T-helper 17 cell (primary cell): ENCODE measurements at regions not wholly inside any gene's neighbourhood (a gene's known extent, or its start where the extent isn't known, plus 50 kb on each side); places are given as distances from the start of the nearest gene placed in this dataset.
"Not testable (repeated sequence)": the region's sequence is repeated elsewhere in the genome, so short reads cannot be mapped to it uniquely, and the experiment has no call there.

ENCODE experiments used
- ATAC-seq: fragments of 150-1000 bp; cut with Tn5 transposase; 2 replicates; pipeline ENCODE4 v1.10.0; 2021; ENCODE audit warnings: mild to moderate bottlenecking, moderate library complexity
- DNase-seq, 3 donors: peaks; one replicate each; pipeline versions ENCODE4 v3.0.0 to v3.0.0-alpha.2; 2020 to 2021
- H3K9me3 ChIP-seq: one replicate; pipeline ENCODE4 v1.7.0; 2013; ENCODE audit warnings: low read length, mild to moderate bottlenecking; ENCODE audit not compliant: control insufficient read depth, poor library complexity, severe bottlenecking
- H3K27ac Mint-ChIP-seq: one replicate; pipeline ENCODE4 v1.8.0; 2022; ENCODE audit warnings: mild to moderate bottlenecking, moderate library complexity, mixed read lengths
- H3K27me3 Mint-ChIP-seq: one replicate; pipeline ENCODE4 v1.8.0; 2022; ENCODE audit warnings: mixed read lengths
- H3K36me3 Mint-ChIP-seq: one replicate; pipeline ENCODE4 v1.8.0; 2022; ENCODE audit warnings: low read depth, mixed read lengths
- H3K4me1 Mint-ChIP-seq: one replicate; pipeline ENCODE4 v1.8.0; 2022; ENCODE audit warnings: mild to moderate bottlenecking, mixed read lengths
- H3K4me3 Mint-ChIP-seq: one replicate; pipeline ENCODE4 v1.8.0; 2022; ENCODE audit warnings: mild to moderate bottlenecking, moderate library complexity, mixed read lengths

DNA sequence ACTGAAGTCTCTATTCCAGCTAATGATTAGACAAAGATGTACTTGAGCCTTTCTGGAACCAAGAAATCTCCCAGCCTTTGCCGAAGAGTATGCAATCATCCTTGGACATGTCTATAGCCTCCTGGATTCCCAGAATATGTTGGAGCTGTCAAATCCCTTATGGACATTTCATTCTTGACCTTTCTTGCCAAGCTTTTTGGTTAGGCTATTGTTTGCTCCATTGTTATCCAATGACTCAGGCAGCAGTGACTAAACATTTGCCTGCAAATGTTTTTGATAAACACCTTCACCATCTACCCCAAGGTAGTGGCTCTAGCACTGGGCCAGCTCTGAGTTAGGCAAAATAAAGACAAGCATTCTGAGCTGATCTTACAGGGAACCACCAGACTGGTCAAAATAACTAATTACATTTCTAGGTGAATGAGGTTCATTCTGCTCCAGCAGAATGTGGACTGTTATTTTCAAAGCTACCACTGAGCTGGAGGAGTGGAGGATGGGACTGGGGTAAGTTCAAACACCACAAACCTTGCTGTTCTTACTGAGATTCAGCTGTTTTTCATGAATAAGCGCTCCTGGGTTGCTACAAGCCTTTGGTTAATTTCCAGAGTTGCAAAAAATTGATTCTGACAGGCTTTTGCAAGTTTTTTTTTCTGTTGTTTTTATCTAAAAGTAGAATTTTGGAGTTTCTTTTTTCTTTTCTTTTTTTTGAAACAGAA lies 81.0 kb downstream of the TMEM270 start:
- Mint-ChIP-seq H3K36me3 (no peaks in the 10 kb centered on the region), H3K4me1 (no peaks in the 10 kb centered on the region), H3K27me3 (no peaks in the 10 kb centered on the region), H3K4me3 (no peak overlapping the region), H3K27ac (no peak overlapping the region)
- no peak for ATAC-seq
- DNase-seq: no peak
- peaks cover 3% of the 10 kb centered on the region for H3K9me3 ChIP-seq

DNA sequence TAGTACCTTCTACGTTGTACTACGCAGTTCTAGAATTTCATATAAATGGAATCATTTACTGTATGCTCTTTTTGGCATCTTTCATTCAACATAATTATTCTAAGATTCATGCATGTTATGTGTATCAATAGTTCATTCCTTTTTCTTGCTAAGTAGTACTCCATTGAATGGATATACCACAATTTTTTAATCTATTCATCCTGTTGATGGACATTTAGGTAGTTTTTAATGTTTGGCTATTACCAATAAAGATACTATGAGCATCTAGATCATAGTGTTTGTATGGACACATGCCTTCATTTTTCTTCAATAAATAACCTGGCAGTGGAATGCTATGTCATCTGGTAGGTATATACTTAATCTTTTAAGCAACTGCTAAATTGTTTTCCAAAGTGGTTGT lies 83.0 kb upstream of the ELN start:
- ATAC-seq (no peak), DNase-seq (no peak)
- Mint-ChIP-seq H3K4me3 (no peak overlapping the region), H3K27me3 (no peaks in the 10 kb centered on the region), H3K36me3 (no peaks in the 10 kb centered on the region), H3K4me1 (no peaks in the 10 kb centered on the region), H3K27ac (no peak overlapping the region)
- no peaks in the 10 kb centered on the region for H3K9me3 ChIP-seq

- Mint-ChIP-seq H3K4me1 (no peaks in the 10 kb centered on the region), H3K27ac (no peak overlapping the region), H3K27me3 (peaks cover 10% of the 10 kb centered on the region), H3K4me3 (no peak overlapping the region), H3K36me3 (no peaks in the 10 kb centered on the region)
- no peak for DNase-seq
- no peaks in the 10 kb centered on the region for H3K9me3 ChIP-seq
- no peak for ATAC-seq
These were observed 79.7 kb upstream of the ELN start for GRCh38 chr7:73948287-73948686.

- Mint-ChIP-seq H3K36me3 (no peaks in the 10 kb centered on the region), H3K4me1 (no peaks in the 10 kb centered on the region), H3K27ac (peak overlapping the region; percentile 41), H3K4me3 (no peak overlapping the region), H3K27me3 (peaks cover 21% of the 10 kb centered on the region)
- ATAC-seq (no peak), DNase-seq (no peak)
- no peaks in the 10 kb centered on the region for H3K9me3 ChIP-seq
These were observed 75.7 kb upstream of the ELN start for GRCh38 chr7:73952266-73952665.

GRCh38 chr7:73954181-73954580 lies 73.8 kb upstream of the ELN start:
- H3K27ac Mint-ChIP-seq: no peak overlapping the region
- H3K4me3 Mint-ChIP-seq: no peak overlapping the region
- peaks cover 21% of the 10 kb centered on the region for H3K27me3 Mint-ChIP-seq
- H3K4me1 Mint-ChIP-seq: no peaks in the 10 kb centered on the region
- no peaks in the 10 kb centered on the region for H3K9me3 ChIP-seq
- DNase-seq (no peak), ATAC-seq (no peak)
- no peaks in the 10 kb centered on the region for H3K36me3 Mint-ChIP-seq

- Mint-ChIP-seq H3K27me3 (peaks cover 21% of the 10 kb centered on the region), H3K4me1 (no peaks in the 10 kb centered on the region), H3K36me3 (no peaks in the 10 kb centered on the region), H3K4me3 (no peak overlapping the region), H3K27ac (no peak overlapping the region)
- DNase-seq: no peak
- no peak for ATAC-seq
- H3K9me3 ChIP-seq: no peaks in the 10 kb centered on the region
These were observed 73.1 kb upstream of the ELN start for GRCh38 chr7:73954861-73955260.

DNA sequence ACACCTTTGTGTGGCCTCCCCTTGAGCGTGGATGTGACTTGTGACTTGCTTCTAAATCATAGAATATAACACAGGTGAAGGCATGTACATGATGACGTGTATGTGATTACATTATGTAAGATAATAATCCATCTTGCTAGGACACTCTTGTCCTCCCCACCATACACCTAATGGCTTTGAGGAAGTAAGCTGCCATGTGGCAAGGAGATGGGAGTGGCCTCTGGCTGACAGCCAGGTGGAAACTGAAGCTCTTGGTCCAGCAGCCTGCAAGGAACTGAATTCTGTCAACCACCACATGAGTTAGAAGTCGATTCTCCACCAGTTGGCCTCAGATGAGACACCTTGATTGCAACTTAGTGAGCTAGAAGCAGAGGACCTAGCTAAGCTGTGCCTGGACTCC lies 67.4 kb upstream of the ELN start:
- H3K9me3 ChIP-seq: no peaks in the 10 kb centered on the region
- peaks cover 3% of the 10 kb centered on the region for H3K36me3 Mint-ChIP-seq
- H3K27me3 Mint-ChIP-seq: peaks cover 10% of the 10 kb centered on the region
- no peak overlapping the region for H3K27ac Mint-ChIP-seq
- DNase-seq (no peak), ATAC-seq (no peak)
- no peaks in the 10 kb centered on the region for H3K4me1 Mint-ChIP-seq
- H3K4me3 Mint-ChIP-seq: no peak overlapping the region

- H3K4me1 Mint-ChIP-seq, DNase-seq, H3K9me3 ChIP-seq, ATAC-seq, H3K27me3 Mint-ChIP-seq, H3K27ac Mint-ChIP-seq, H3K36me3 Mint-ChIP-seq, H3K4me3 Mint-ChIP-seq: not testable (repeated sequence)
These were observed 66.0 kb upstream of the ELN start for GRCh38 chr7:73961991-73962390.

DNA sequence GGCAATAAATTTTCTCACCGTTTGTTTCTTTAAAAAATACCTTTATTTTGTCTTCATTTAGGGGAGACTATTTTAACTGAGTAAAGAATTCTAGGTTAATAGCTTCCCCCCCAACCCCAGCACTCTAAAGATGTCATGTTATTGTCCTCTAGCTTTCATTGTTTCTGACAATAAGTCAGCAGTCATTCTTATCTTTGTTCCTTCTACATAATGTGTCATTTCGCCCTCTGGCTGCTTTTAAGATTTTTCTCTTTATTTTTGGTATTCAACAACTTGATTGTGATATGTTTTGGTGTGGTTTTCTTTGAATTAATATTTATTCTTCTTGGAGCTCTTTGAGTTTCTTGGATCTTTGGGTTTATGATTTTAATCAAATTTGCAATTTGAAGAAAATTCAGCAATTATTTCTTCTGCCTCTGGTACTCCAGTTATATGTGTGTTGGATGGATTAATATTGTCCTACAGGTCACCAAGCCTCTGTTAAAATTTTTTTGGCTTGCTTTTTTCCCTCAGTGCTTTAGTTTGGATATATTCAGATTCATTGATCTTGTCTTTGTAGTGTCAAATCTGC lies 64.6 kb upstream of the ELN start:
- H3K36me3 Mint-ChIP-seq: peaks cover 3% of the 10 kb centered on the region
- H3K27ac Mint-ChIP-seq: no peak overlapping the region
- no peak for DNase-seq
- no peaks in the 10 kb centered on the region for H3K9me3 ChIP-seq
- no peak overlapping the region for H3K4me3 Mint-ChIP-seq
- peaks cover 5% of the 10 kb centered on the region for H3K27me3 Mint-ChIP-seq
- no peak for ATAC-seq
- no peaks in the 10 kb centered on the region for H3K4me1 Mint-ChIP-seq

DNA sequence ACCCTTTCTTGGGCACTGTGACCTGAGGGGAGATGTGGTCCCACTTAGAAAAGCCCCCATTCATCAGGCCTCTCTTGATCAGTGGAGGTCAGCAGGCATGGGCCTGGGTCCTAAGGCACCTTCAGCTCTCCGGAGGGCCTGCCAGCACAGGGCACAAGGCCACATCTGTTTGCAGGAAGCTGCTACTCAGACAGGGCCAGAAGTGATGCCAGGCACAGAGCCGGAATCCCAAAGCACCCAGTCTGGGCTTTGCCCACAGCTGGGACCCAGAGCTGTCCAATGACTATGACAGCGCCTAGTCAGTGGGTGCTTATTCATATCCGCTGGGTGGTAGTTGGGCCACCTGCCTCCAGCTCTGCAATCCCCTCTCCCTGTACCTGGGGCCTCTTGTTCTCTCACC lies 63.2 kb upstream of the ELN start:
- no peaks in the 10 kb centered on the region for H3K9me3 ChIP-seq
- ATAC-seq: no peak
- DNase-seq: no peak
- peaks cover 3% of the 10 kb centered on the region for H3K36me3 Mint-ChIP-seq
- peaks cover 5% of the 10 kb centered on the region for H3K27me3 Mint-ChIP-seq
- H3K4me1 Mint-ChIP-seq: no peaks in the 10 kb centered on the region
- no peak overlapping the region for H3K27ac Mint-ChIP-seq
- H3K4me3 Mint-ChIP-seq: no peak overlapping the region

DNA sequence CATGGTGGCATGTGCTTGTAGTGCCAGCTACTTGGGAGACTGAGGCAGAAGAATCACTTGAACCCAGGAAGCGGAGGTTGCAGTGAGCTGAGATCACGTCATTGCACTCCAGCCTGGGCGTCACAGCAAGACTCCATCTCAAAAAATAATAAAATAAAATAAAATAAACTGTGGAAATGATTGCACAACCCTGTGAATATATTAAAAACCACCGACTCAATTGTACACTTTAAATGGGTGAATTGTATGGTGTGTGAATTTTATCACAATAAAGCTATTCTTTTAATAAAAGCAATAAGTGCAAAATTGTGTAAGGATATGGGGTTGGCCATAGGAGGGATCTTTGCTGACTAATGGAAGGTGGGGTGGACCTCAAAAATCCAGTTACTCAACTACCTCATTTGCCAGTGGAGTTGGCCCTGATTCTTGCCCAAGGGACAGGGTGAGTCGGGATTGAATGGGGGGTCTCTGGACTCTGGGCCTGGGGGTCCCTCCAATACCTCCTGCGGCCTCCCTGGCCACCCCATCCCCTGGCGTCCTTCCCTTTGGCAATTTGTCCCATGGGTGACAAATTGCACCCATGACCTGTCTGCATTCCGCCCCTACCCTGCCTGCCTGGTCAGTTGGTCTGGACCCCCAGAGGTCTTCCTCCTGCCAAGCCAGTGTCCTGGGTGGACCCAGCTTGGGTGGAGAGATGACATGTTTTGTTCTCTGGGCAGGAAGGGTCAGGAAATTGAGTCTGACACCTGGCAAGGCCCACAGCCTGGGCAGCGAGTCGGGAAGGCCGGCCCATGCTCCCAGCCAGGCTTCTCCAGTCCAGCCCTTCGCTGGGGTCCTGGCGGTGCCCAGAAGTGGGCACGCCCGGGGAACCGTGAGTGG lies 61.7 kb upstream of the ELN start:
- H3K9me3 ChIP-seq: no peaks in the 10 kb centered on the region
- ATAC-seq (no peak), DNase-seq (no peak)
- Mint-ChIP-seq H3K27me3 (no peaks in the 10 kb centered on the region), H3K27ac (no peak overlapping the region), H3K36me3 (peaks cover 3% of the 10 kb centered on the region), H3K4me1 (no peaks in the 10 kb centered on the region), H3K4me3 (no peak overlapping the region)

GRCh38 chr7:73966941-73967831 lies 60.8 kb upstream of the ELN start:
- Mint-ChIP-seq H3K4me1 (peaks cover 2% of the 10 kb centered on the region), H3K27ac (no peak overlapping the region), H3K4me3 (no peak overlapping the region)

DNA sequence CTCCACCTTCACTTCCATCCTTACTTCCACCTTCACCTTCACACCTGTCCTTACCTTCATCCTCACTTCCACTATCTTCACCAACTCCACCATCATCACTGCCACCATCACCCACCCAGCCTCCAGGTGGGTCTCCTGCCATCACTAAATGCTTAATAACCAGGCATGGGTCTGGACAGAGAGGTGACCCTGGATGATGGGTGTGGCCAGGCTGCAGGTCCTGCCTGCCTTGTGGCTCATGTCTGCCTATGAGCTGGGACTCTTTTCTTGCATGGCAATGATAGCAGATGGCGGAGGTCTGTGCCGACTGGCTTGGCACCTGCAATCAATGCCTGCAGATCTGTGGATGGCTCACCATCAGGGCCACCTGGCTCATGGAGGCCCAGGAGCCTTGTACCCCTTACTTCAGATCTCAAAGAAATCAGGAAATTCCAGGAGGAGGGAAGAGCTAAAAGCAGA lies 60.1 kb upstream of the ELN start:
- no peak for DNase-seq
- peaks cover 9% of the 10 kb centered on the region for H3K27me3 Mint-ChIP-seq
- H3K36me3 Mint-ChIP-seq: no peaks in the 10 kb centered on the region
- no peaks in the 10 kb centered on the region for H3K9me3 ChIP-seq
- peaks cover 2% of the 10 kb centered on the region for H3K4me1 Mint-ChIP-seq
- no peak for ATAC-seq
- H3K27ac Mint-ChIP-seq: no peak overlapping the region
- no peak overlapping the region for H3K4me3 Mint-ChIP-seq

More at GRCh38 chr7:73966941-73967831, 60.8 kb upstream of the ELN start:
- ATAC-seq (no peak), DNase-seq (no peak)
- peaks cover 8% of the 10 kb centered on the region for H3K27me3 Mint-ChIP-seq
- no peaks in the 10 kb centered on the region for H3K9me3 ChIP-seq
- no peaks in the 10 kb centered on the region for H3K36me3 Mint-ChIP-seq
